HG03025 (cell line): ENCODE measurements at regions not wholly inside any gene's neighbourhood (a gene's known extent, or its start where the extent isn't known, plus 50 kb on each side); places are given as distances from the start of the nearest gene placed in this dataset.
"Not testable (repeated sequence)": the region's sequence is repeated elsewhere in the genome, so short reads cannot be mapped to it uniquely, and the experiment has no call there.

Source experiments
- ATAC-seq: cut with Tn5 transposase; IDR thresholded peaks from one replicate; pipeline ENCODE4 v1.9.1; 2021; ENCODE audit warnings: mild to moderate bottlenecking, moderate library complexity; ENCODE audit not compliant: unreplicated experiment, low FRiP score

GRCh38 chr3:25940935-25941334, 151.0 kb downstream of the OXSM start:
- ATAC-seq: no peak

GRCh38 chr3:25944329-25944728, 154.4 kb downstream of the OXSM start:
- ATAC-seq: no peak

GRCh38 chr3:25945366-25945765, 155.5 kb downstream of the OXSM start:
- no peak for ATAC-seq

- ATAC-seq: no peak
These were observed 155.9 kb downstream of the OXSM start for GRCh38 chr3:25945836-25946235.

- no peak for ATAC-seq
These were observed 162.2 kb downstream of the OXSM start for GRCh38 chr3:25952133-25952532.

GRCh38 chr3:25957026-25957425, 167.1 kb downstream of the OXSM start:
- no peak for ATAC-seq

GRCh38 chr3:25960776-25961175, 170.9 kb downstream of the OXSM start:
- no peak for ATAC-seq

- no peak for ATAC-seq
These were observed 172.4 kb downstream of the OXSM start for GRCh38 chr3:25962255-25962654.

- no peak for ATAC-seq
These were observed 174.3 kb downstream of the OXSM start for GRCh38 chr3:25964141-25964540.

- no peak for ATAC-seq
These were observed 177.5 kb downstream of the OXSM start for GRCh38 chr3:25967385-25967784.

- ATAC-seq: no peak
These were observed 181.8 kb downstream of the OXSM start for GRCh38 chr3:25971736-25972135.

GRCh38 chr3:25973122-25973521, 183.2 kb downstream of the OXSM start:
- ATAC-seq: no peak

GRCh38 chr3:25982756-25983155, 192.9 kb downstream of the OXSM start:
- ATAC-seq: no peak

- no peak for ATAC-seq
These were observed 195.7 kb downstream of the OXSM start for GRCh38 chr3:25985621-25986020.

- ATAC-seq: no peak
These were observed 202.7 kb downstream of the OXSM start for GRCh38 chr3:25992606-25993005.

- ATAC-seq: no peak
These were observed 214.3 kb downstream of the OXSM start for GRCh38 chr3:26004172-26004571.

- ATAC-seq: no peak
These were observed 221.4 kb downstream of the OXSM start for GRCh38 chr3:26011276-26011675.

- no peak for ATAC-seq
These were observed 222.4 kb downstream of the OXSM start for GRCh38 chr3:26012241-26012745.

GRCh38 chr3:26015752-26016151, 225.9 kb downstream of the OXSM start:
- ATAC-seq: no peak

- ATAC-seq: no peak
These were observed 229.0 kb downstream of the OXSM start for GRCh38 chr3:26018889-26019288.

GRCh38 chr3:26024206-26024605, 234.3 kb downstream of the OXSM start:
- not testable (repeated sequence) for ATAC-seq

- ATAC-seq: no peak
These were observed 239.4 kb downstream of the OXSM start for GRCh38 chr3:26029321-26029720.

GRCh38 chr3:26042126-26042525, 252.2 kb downstream of the OXSM start:
- ATAC-seq: not testable (repeated sequence)
